GM18505 (cell line): ENCODE measurements at regions not wholly inside any gene's neighbourhood (a gene's known extent, or its start where the extent isn't known, plus 50 kb on each side); places are given as distances from the start of the nearest gene placed in this dataset.
"Not testable (repeated sequence)": the region's sequence is repeated elsewhere in the genome, so short reads cannot be mapped to it uniquely, and the experiment has no call there.

Experiments used
- ATAC-seq: cut with Tn5 transposase; IDR thresholded peaks from one replicate; pipeline ENCODE4 v1.9.1; 2021; ENCODE audit not compliant: unreplicated experiment

GRCh38 chr21:9087816-9088215, 1433.6 kb upstream of the TPTE start:
- not testable (repeated sequence) for ATAC-seq

GRCh38 chr21:9129741-9130140, 1391.6 kb upstream of the TPTE start:
- not testable (repeated sequence) for ATAC-seq

DNA sequence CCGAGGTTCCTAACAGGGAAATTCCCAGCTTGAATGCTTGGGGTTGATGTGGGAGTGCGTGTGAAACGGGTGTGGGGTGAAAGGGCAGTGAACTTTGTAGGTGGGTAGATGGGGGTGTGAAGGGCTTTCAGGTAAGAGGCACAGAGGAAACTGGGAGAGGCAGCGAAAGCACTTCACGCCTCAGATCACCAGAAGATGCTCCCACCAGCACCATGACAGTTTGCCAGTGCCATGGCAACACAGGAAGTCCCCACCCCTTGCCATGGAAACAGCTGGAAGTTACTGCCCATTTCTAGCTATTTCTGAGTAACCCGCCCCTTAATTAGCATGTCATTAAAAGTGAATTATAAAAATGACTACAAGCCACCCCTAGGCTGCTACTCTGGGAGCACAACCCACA, 1390.6 kb upstream of the TPTE start:
- ATAC-seq, result not testable (repeated sequence)
